ENCODE measurements at regions not wholly inside any gene's neighbourhood (a gene's known extent, or its start where the extent isn't known, plus 50 kb on each side); places are given as distances from the start of the nearest gene placed in this dataset.

DNA sequence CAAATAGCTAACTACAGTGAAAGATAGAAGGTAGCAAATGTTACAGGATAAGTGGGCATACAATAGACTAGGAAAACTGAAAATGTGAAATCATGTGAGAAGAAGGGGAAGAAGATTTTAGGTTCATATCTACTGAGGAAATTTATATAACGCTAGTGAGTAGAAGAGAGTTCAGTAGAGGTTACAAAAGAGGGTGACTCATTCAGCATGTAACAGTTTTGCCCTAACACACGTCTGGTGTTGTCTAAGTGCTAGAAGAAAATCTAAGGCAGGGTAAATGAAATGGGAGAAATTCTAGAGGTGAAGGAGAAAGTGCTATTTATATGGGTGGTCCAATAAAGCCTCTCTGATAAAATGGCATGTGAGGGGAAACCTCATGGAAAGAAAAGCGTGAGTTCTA lies 731.4 kb upstream of the POT1 start:
- no peak overlapping the region for H3K4me2 ChIP-seq
- TF ChIP-seq EZH2 (IDR thresholded peaks at IDR 0.05; ENCODE audit: low read depth) (no peak), CTCF (conservative IDR thresholded peaks at IDR 0.05) (no peak)
- no peaks in the 10 kb centered on the region for H3K79me2 ChIP-seq (ENCODE audit: low read depth)
- H4K20me1 ChIP-seq (ENCODE audit: insufficient read depth): no peaks in the 10 kb centered on the region
- no TSS peak for BruUV-seq (replicated peaks)
- ChIA-PET CTCF (no interaction called here), POLR2A (ENCODE audit: unreplicated experiment) (no interaction called here)
- intact Hi-C loops (cut with micrococcal nuclease; ENCODE audit: unreplicated experiment): no loop called here
- no peak overlapping the region for H2AFZ ChIP-seq
- no peaks in the 10 kb centered on the region for H3K9me3 ChIP-seq (ENCODE audit: insufficient read depth, low read depth)
- no peaks in the 10 kb centered on the region for H3F3A ChIP-seq (ENCODE audit: insufficient read depth, low read depth)
- H3K4me3 ChIP-seq: no peak overlapping the region
- no peaks in the 10 kb centered on the region for H3K4me1 ChIP-seq (replicated peaks; ENCODE audit: insufficient read depth)
- no peaks in the 10 kb centered on the region for H3K36me3 ChIP-seq (ENCODE audit: low read depth)
- no peak for DNase-seq
- H3K27ac ChIP-seq: no peak overlapping the region
- no peaks in the 10 kb centered on the region for H3K9me2 ChIP-seq (ENCODE audit: insufficient read depth)
- no peaks in the 10 kb centered on the region for H3K27me3 ChIP-seq (ENCODE audit: insufficient read depth, low read depth)

GRCh38 chr7:125654076-125654475 lies 724.5 kb upstream of the POT1 start:
- Histone ChIP-seq H3F3A (ENCODE audit: insufficient read depth, low read depth) (no peaks in the 10 kb centered on the region), H3K9me2 (ENCODE audit: insufficient read depth) (no peaks in the 10 kb centered on the region), H2AFZ (no peak overlapping the region), H3K4me3 (no peak overlapping the region), H3K4me1 (replicated peaks; ENCODE audit: insufficient read depth) (no peaks in the 10 kb centered on the region), H3K9me3 (ENCODE audit: insufficient read depth, low read depth) (no peaks in the 10 kb centered on the region), H3K27ac (no peak overlapping the region), H3K36me3 (ENCODE audit: low read depth) (no peaks in the 10 kb centered on the region), H3K4me2 (no peak overlapping the region), H3K27me3 (ENCODE audit: insufficient read depth, low read depth) (no peaks in the 10 kb centered on the region), H4K20me1 (ENCODE audit: insufficient read depth) (no peaks in the 10 kb centered on the region), H3K79me2 (ENCODE audit: low read depth) (no peaks in the 10 kb centered on the region)
- no peak for TF ChIP-seq CTCF (conservative IDR thresholded peaks at IDR 0.05)
- no peak for TF ChIP-seq EZH2 (IDR thresholded peaks at IDR 0.05; ENCODE audit: low read depth)
- intact Hi-C loops (cut with micrococcal nuclease; ENCODE audit: unreplicated experiment): no loop called here
- POLR2A ChIA-PET (ENCODE audit: unreplicated experiment): no interaction called here
- CTCF ChIA-PET: no interaction called here
- DNase-seq: no peak
- BruUV-seq (replicated peaks): no TSS peak

DNA sequence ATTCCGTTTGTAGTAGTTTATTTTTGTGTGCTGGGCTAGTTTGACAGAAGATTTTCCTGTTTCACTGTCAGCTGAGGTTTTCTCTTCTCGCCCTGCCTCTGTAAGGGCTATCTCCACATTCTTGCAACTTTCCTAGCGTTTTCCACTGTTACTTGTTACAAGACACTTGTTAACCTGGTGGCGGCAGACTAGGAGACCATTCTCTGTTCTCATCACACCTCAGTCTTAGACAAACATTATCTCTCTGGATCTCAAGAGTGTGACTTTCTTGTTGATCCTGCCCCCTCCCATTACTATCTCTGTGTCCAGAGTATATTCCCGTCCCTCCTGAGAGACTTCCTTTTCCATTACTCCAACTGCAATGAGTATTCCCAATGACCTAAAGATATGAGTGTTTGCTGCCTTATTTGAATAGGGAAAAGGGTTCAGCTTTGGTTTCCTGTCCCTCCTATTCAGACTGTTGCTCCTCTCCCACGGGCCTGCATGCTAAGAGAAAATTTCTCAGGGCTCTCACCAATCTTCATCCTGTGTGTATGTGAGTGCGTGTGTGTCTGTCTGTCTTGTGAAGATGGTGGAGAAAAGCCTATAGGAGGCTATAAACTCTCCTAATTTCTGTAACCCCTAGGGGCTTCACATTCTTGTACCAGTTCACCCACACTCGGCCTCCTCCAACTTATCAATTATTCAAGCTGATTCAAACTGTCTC lies 722.4 kb upstream of the POT1 start:
- Histone ChIP-seq H3K79me2 (ENCODE audit: low read depth) (no peaks in the 10 kb centered on the region), H3K36me3 (ENCODE audit: low read depth) (no peaks in the 10 kb centered on the region), H3K27ac (no peak overlapping the region), H3K9me2 (ENCODE audit: insufficient read depth) (no peaks in the 10 kb centered on the region), H3K4me3 (no peak overlapping the region), H3F3A (ENCODE audit: insufficient read depth, low read depth) (no peaks in the 10 kb centered on the region), H3K4me1 (replicated peaks; ENCODE audit: insufficient read depth) (no peaks in the 10 kb centered on the region), H3K9me3 (ENCODE audit: insufficient read depth, low read depth) (no peaks in the 10 kb centered on the region), H3K27me3 (ENCODE audit: insufficient read depth, low read depth) (no peaks in the 10 kb centered on the region), H4K20me1 (ENCODE audit: insufficient read depth) (no peaks in the 10 kb centered on the region), H2AFZ (no peak overlapping the region), H3K4me2 (no peak overlapping the region)
- POLR2A ChIA-PET (ENCODE audit: unreplicated experiment): no interaction called here
- CTCF ChIA-PET: no interaction called here
- intact Hi-C loops (cut with micrococcal nuclease; ENCODE audit: unreplicated experiment): no loop called here
- BruUV-seq (replicated peaks): no TSS peak
- no peak for DNase-seq
- TF ChIP-seq CTCF (conservative IDR thresholded peaks at IDR 0.05): no peak
- no peak for TF ChIP-seq EZH2 (IDR thresholded peaks at IDR 0.05; ENCODE audit: low read depth)
